ENCODE measurements at regions not wholly inside any gene's neighbourhood (a gene's known extent, or its start where the extent isn't known, plus 50 kb on each side); places are given as distances from the start of the nearest gene placed in this dataset.
A peak's percentile ranks its signal among the peaks of the same experiment; 100 is the strongest.

DNA sequence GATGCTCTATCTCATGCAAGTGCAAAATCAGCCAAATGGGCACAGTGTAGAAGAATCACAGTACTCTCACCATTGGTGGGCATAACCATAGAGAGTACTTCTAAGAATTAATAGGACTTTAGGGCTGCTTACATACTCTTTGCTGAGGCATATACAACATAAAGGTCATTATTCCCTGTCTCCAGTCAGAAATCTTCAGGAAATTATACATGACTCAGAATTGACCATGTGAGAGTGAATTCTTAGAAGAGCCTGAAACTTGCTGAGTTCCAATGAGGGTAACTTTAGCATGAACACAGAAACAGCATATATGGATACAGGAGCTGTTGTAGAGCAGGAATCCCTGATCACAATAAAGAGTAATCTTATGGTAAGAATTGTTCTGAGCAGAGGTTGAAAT lies 498.7 kb downstream of the TENT5A start (continued):
- TF ChIP-seq ZBTB26 (tag by site-specific recombination; optimal IDR thresholded peaks at IDR 0.05) (no peak), WT1 (tag by site-specific recombination; IDR thresholded peaks at IDR 0.05) (no peak), ZNF18 (tag by site-specific recombination; IDR thresholded peaks at IDR 0.05) (no peak), ZNF184 (tag by site-specific recombination; IDR thresholded peaks at IDR 0.05) (no peak), ZNF138 (tag by site-specific recombination; IDR thresholded peaks at IDR 0.05; ENCODE audit: borderline replicate concordance) (no peak), TRIM28 (IDR thresholded peaks at IDR 0.05; ENCODE audit: borderline replicate concordance, low read length) (no peak)

DNA sequence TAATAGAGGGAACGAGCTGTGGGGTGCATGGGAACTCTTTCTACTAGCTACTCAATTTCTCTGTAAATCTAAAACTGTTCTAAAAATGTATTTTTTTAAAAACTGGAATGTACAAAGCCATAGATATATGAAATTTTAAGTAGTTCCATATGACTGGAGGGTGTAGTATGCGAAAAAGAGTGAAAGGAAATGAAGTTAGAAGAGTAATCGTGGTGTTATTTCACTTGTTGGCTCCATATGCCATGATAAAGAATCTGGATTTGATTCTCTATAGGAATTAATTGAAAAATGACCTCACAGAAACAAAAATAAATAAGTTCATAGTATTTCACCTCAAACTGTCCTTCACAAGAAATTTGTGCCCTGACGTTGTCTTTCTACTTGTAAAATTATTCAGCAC lies 500.2 kb downstream of the TENT5A start:
- TF ChIP-seq CTCF (tag by site-specific recombination; IDR thresholded peaks at IDR 0.05) (no peak), ZNF16 (tag by site-specific recombination; IDR thresholded peaks at IDR 0.05; ENCODE audit: low read depth) (no peak), KLF9 (tag by site-specific recombination; IDR thresholded peaks at IDR 0.05; ENCODE audit: low read depth) (no peak)
- no peaks in the 10 kb centered on the region for H3K4me1 ChIP-seq (ENCODE audit: control insufficient read depth, insufficient read depth, low read length)
- CTCF ChIA-PET: no interaction called here
- H3K9me3 ChIP-seq (ENCODE audit: control insufficient read depth, insufficient read depth, low read depth, low read length): no peaks in the 10 kb centered on the region
- no peak overlapping the region for H3K27ac ChIP-seq (ENCODE audit: extremely low read depth, low read depth, low read length)
- H3K4me3 ChIP-seq (ENCODE audit: low read depth, low read length): no peak overlapping the region
- POLR2A ChIA-PET: no interaction called here
- no peaks in the 10 kb centered on the region for H3K36me3 ChIP-seq (ENCODE audit: control insufficient read depth in 2 of 2, insufficient read depth in 1 of 2, low read length in 2 of 2)

- H3K4me1 ChIP-seq (ENCODE audit: control insufficient read depth, insufficient read depth, low read length): no peaks in the 10 kb centered on the region
- H3K9me3 ChIP-seq (ENCODE audit: control insufficient read depth, insufficient read depth, low read depth, low read length): no peaks in the 10 kb centered on the region
- CTCF ChIA-PET: no interaction called here
- H3K27ac ChIP-seq (ENCODE audit: extremely low read depth, low read depth, low read length): no peak overlapping the region
- TF ChIP-seq MEIS1 (CRISPR knock-in tag; IDR thresholded peaks at IDR 0.05; ENCODE audit: borderline replicate concordance) (no peak), ELK4 (IDR thresholded peaks at IDR 0.05; ENCODE audit: borderline replicate concordance, low read depth, low read length) (no peak), SETDB1 (IDR thresholded peaks at IDR 0.05; ENCODE audit: insufficient read length, low read length) (peak; percentile 59), PRDM1 (tag by site-specific recombination; IDR thresholded peaks at IDR 0.05) (no peak), REST (tag by site-specific recombination; IDR thresholded peaks at IDR 0.05) (no peak), ZNF155 (tag by site-specific recombination; IDR thresholded peaks at IDR 0.05) (no peak)
- H3K4me3 ChIP-seq (ENCODE audit: low read depth, low read length): no peak overlapping the region
- POLR2A ChIA-PET: no interaction called here
- H3K36me3 ChIP-seq (ENCODE audit: control insufficient read depth in 2 of 2, insufficient read depth in 1 of 2, low read length in 2 of 2): no peaks in the 10 kb centered on the region
Measured at GRCh38 chr6:81246200-81246599, 506.3 kb downstream of the TENT5A start.
